CD4-positive, alpha-beta T cell treated with Interleukin-6 at 100 ng/mL for 8 hours (primary cell): ENCODE measurements at regions not wholly inside any gene's neighbourhood (a gene's known extent, or its start where the extent isn't known, plus 50 kb on each side); places are given as distances from the start of the nearest gene placed in this dataset.
"Not testable (repeated sequence)": the region's sequence is repeated elsewhere in the genome, so short reads cannot be mapped to it uniquely, and the experiment has no call there.

Experiments used
- DNase-seq: peaks from one replicate; pipeline ENCODE4 v3.0.0-alpha.2; 2020; ENCODE audit warnings: mixed read lengths, low spot score

GRCh38 chr3:27779176-27779575 lies 57.1 kb upstream of the EOMES start:
- DNase-seq = no peak

DNA sequence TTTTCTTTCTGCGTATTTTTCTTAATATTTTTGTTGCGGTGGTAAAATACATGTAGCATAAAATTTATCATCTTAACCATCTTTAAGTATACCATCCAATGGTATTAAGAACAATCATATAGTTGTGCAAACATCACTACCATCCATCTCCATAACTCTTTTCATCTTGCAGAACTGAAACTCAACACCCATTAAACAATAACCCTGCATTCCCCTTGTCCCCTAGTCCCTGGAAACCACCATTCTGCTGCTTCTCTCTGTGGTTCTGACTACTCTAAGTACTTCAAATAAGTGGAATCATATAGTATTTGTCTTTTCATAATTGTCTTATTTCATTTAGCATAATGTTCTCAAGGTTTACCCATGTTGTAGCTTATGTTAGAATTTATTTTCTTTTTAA lies 67.3 kb upstream of the EOMES start:
- no peak for DNase-seq

DNA sequence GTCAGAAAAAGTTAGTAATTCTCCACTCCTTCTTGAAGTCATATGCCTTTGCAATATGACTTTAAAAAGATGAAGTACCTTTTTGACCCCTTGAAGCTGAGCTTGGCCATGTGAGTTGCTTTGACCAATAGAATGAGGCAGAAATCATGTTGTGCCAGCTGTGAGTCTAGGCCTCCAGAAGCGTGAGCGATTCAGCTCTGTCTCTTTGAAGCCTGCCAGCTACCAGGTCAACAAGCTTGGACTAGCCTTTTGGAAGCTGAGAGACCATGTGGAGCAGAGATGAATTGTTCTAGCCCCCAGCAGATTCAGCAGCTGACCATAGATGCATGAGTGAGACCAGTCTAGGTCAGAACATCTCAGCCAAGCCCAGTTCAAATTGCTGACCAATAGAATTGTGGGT lies 69.8 kb upstream of the EOMES start:
- no peak for DNase-seq

DNA sequence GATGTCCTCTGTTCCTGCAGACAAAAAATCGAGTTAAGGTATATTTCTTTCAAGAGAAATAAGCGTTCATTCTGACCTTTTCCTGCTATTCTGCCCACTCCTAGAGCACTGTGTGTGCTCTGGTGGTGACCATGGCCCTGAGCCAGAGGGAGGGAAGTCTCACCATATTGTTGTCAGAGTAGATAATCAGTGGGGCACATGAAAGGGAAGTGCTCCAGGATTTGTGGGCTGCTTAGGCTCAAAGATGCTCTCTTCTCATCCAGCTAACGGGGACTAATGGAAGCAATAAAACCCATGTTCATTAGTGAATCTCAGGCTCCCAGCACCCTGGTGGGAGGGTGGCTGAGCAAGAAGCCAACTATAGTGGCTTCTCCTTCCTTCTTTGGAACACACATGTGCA lies 70.7 kb upstream of the EOMES start:
- no peak for DNase-seq

- no peak for DNase-seq
Measured at GRCh38 chr3:27794211-27794610, 72.1 kb upstream of the EOMES start.

DNA sequence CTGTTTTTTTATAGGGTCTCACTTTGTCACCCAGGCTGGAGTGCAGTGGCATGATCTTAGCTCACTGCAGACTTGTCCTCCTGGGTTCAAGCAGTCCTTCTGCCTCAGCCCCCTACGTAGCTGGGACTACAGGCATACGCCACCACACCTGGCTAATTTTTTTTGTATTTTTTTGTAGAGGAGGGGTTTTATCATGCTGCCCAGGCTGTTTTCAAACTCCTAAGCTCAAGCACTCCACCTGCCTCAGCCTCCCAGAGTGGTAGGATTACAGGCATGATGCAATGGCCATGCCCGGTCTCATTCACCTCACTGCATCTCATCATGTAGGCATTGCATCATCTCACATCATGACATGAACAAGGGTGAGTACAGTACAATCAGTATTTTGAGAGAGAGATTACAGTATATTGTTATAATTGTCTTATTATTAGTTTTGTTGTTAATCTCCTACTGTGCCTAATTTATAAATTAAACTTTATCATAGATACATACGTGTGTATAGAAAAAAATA lies 74.3 kb upstream of the EOMES start:
- no peak for DNase-seq

DNA sequence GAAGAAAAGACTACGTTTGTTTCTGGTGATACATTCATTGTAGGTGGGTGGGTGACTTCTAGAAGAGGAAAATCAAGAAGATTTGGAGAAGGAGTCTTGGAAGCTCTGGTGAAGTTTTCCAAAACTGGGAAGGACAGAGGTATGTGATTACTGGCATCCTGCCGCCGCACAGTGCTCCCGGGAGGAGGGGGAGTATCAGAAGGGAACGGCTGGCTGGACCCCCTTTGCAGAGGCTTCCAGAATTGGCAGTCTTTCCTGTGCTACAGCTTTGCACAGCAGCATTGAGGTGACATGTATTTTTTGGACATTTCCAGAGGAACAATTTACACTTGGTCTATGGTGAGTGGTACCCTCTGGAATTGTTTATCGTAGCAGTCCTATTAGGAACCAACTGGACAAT lies 75.7 kb upstream of the EOMES start:
- no peak for DNase-seq

- no peak for DNase-seq
Measured at GRCh38 chr3:27800261-27800660, 78.1 kb upstream of the EOMES start.

- no peak for DNase-seq
Measured at GRCh38 chr3:27802425-27802824, 80.3 kb upstream of the EOMES start.

DNA sequence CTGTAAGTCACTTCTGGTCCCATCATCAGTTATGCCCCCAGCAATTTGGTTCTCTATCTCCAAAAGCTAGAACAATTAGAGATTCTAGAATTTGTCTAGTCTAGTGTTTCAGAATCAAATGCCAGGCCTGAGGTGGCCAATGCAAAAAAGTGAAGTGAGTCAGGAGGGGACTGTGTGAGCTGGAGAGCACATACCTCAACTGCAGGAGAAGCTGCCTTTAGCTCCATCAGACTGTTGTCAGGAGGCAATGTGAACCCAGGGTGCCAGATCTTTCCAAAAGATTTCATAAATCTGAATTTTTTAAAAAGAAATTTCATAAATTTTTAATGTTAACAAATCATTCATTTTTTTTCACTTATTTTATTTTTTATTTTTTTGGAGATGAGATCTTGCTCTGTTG lies 80.7 kb upstream of the EOMES start:
- no peak for DNase-seq

DNA sequence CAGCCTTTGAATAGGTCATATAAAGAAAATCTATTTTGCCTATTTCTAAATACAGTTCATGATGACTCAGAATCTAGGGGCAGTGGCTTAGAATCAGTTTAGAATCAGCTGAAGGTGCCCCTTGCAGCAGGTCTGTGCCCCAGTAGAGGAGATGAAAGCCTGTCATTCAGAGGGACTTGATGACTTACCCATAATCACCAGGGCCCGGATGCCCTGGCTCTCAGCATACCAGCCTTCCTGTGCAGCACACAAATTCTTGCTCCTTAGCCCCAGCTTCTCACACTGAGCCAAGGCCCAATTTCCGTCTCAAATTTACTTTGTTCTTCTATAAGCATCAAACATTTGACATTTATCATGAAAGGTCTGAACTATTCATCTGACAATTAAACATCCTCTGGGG lies 83.2 kb upstream of the EOMES start:
- no peak for DNase-seq

GRCh38 chr3:27813255-27813654 lies 91.1 kb upstream of the EOMES start:
- DNase-seq = no peak

GRCh38 chr3:27821609-27822008 lies 99.5 kb upstream of the EOMES start:
- not testable (repeated sequence) for DNase-seq

DNA sequence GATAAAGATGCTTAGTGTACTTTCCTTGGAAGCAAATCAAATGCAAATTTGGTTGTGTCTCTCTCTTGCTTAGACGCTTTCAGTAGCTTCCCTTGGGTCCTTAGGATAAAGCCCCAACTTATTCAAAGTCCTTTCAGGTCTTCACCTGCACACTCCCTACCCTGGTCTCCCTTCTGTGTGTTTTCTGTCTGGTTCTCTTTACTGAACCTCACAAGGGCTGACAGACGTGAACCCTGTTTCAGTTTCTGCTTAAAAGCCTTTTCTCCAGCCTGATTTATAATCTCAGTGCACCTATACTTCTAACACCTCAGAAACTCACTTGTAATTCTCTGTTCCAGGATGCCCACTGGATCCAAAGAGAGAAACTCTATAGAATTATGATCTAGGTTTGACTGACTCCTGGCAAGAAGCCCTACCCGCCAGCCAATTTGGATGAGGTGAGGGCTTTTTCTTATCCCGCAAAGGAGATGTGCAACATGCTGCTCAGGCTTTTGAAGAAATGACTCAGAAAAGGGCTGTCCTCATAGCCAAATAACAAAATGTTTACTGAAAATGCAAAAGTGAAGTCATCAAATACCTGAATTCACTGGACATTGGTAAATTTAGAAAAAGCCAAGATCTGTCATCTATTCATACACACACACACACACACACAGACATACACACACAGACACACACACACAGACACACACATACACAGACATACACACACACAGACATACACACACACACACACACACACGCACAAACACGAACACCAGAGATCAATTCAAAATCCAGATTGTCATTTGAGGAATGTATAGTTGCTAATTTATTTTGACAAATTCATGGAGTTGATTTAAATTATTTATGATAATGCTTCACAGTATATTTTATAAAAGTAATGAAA lies 102.4 kb upstream of the EOMES start:
- no peak for DNase-seq

DNA sequence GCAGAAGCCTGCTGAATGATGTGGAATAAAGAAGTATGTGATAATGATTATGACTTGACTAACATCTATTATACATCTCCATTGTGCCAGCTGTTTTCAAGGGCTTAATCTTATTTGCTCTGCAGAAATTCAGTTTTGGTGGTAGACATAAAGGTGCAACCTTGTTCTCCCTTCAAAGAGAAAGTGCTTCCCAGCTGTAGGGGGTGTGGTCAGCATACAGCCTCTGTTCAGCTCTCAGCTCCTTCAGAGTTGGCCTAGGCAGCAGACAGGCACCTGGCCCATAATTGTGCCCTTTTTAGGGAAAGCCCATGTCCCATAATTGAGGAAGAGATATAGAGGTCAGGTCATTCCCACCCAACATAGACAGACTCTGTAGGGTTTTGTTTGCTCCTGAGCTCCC lies 104.3 kb upstream of the EOMES start:
- DNase-seq = no peak

DNA sequence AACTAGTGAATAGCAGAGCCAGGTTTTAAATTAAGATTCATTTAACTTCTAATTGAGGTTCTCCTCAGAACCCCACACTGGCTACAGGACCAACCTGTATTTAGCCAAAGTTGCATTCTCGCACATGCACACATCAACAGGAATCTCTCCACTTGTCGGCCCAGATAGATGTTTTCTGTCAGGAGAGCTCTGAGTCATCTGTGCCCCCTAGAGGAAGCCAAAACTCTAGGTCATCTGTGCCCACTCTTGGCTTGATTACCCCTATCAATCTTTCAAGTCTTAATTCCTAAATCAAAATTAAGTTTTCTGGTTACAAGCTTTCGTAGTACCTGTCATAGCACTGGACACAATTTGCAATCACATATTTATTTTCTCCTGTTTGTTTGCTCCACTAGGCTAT lies 104.9 kb upstream of the EOMES start:
- DNase-seq = no peak

DNA sequence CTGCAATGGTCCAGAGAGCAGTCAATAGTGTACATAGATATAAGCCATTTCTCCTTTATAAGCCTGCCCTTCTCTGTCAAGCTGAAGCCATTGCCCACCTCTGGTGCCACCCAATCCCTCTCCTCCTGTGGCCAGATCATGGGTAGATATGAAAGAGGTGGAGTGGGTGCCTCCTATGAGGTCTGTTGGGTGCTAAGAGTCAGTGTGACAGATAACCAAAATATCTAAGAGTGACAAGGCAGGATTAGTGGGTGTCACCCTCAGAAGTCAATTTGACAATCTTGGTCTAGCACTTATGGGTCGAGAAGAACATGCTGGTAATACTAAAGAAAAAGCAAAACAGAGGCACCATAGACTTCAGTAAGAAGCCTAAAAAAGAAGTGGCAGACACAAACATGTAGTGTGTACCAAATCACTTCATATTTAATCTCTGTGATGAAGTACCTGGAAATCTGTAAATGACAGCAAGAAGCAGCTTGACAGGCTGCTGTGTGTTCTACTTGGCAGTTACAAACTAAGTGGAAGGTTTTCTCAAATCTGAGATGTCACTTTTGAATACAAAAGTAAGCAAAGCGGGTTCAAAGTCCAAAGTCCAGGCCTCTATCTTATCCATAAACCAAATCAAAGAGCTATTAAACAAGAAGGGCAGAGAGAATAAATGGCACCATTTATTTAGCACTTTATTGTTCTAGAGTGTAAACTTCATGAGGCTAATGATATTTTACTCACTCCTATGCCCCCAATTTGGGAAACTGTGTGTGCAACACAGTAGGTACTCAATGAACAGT lies 118.9 kb upstream of the EOMES start:
- DNase-seq = no peak

- no peak for DNase-seq
Measured at GRCh38 chr3:27844052-27844675, 122.0 kb upstream of the EOMES start.

DNA sequence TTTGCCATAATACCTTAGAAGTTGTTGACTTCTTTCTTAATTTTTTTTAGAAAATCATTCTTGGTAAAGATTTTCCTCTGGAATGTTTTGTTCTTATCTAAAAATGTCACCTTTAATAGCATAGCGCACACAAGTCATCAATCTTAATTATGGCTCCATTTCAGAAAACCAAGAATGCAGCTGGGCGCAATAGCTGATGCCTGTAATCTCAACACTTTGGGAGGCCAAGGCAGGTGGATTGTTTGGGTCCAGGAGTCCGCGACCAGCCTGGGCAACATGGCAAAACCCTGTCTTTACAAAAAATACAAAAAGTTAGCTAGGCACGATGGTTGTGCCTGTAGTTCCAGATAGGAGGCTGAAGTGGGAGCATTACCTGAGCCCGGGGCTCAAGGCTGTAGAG lies 125.6 kb upstream of the EOMES start:
- DNase-seq = no peak

- no peak for DNase-seq
Measured at GRCh38 chr3:27848826-27849225, 126.7 kb upstream of the EOMES start.

GRCh38 chr3:27859821-27860220 lies 137.7 kb upstream of the EOMES start:
- DNase-seq = no peak
